PFSK-1 (cell line): ENCODE measurements at regions not wholly inside any gene's neighbourhood (a gene's known extent, or its start where the extent isn't known, plus 50 kb on each side); places are given as distances from the start of the nearest gene placed in this dataset.

Experiments
- FOXP2 ChIP-seq: optimal IDR thresholded peaks from 2 replicates; pipeline ENCODE3; 2011; ENCODE audit warnings: borderline replicate concordance, control low read depth, inconsistent platforms; ENCODE audit not compliant: insufficient read depth; ENCODE audit errors: extremely low read length, extremely low read depth
- POLR2AphosphoS5 ChIP-seq: IDR thresholded peaks from 2 replicates; pipeline ENCODE4 v1.6.1; 2012; ENCODE audit warnings: low read depth, mild to moderate bottlenecking, control low read depth, low read length, moderate library complexity
- SIN3A ChIP-seq: IDR thresholded peaks from 2 replicates; pipeline ENCODE4 v1.6.1; 2012; ENCODE audit warnings: mild to moderate bottlenecking, low read length, moderate library complexity, borderline replicate concordance; ENCODE audit not compliant: insufficient read depth
- TAF1 ChIP-seq: IDR thresholded peaks from 2 replicates; pipeline ENCODE4 v1.6.1; 2012; ENCODE audit warnings: low read length, control low read depth, borderline replicate concordance; ENCODE audit not compliant: insufficient read depth
- TF ChIP-seq, protein P1 (sequence below), 2 experiments: IDR thresholded peaks; 2 replicates each; pipeline versions ENCODE4 v1.6.1 to v1.8.0; 2011 to 2012; ENCODE audit warnings: low read depth in 2 of 2, low read length in 2 of 2, control low read depth in 1 of 2, inconsistent platforms in 1 of 2, mild to moderate bottlenecking in 1 of 2, moderate library complexity in 1 of 2; ENCODE audit not compliant: insufficient read depth in 1 of 2

DNA sequence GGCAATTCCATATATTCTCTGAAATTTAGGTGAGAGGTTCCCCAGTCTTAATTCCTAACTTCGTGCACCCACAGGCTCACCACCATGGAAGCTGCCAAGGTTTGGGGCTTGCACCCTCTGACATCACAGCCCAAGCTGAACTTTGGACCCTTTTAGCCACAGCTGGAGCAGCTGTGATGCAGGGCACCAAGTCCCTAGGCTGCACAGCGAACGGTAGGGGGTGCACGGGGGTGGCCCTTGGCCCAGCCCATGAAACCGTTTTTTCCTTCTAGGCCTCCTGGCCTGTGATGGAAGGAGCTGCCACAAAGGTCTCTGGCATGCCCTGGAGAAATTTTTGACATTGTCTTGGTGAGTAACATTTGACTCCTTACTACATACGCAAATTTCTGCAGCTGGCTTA is 251.9 kb upstream of the GRM3 start:
- TF ChIP-seq TAF1 = no peak
- TF ChIP-seq, protein P1, sequence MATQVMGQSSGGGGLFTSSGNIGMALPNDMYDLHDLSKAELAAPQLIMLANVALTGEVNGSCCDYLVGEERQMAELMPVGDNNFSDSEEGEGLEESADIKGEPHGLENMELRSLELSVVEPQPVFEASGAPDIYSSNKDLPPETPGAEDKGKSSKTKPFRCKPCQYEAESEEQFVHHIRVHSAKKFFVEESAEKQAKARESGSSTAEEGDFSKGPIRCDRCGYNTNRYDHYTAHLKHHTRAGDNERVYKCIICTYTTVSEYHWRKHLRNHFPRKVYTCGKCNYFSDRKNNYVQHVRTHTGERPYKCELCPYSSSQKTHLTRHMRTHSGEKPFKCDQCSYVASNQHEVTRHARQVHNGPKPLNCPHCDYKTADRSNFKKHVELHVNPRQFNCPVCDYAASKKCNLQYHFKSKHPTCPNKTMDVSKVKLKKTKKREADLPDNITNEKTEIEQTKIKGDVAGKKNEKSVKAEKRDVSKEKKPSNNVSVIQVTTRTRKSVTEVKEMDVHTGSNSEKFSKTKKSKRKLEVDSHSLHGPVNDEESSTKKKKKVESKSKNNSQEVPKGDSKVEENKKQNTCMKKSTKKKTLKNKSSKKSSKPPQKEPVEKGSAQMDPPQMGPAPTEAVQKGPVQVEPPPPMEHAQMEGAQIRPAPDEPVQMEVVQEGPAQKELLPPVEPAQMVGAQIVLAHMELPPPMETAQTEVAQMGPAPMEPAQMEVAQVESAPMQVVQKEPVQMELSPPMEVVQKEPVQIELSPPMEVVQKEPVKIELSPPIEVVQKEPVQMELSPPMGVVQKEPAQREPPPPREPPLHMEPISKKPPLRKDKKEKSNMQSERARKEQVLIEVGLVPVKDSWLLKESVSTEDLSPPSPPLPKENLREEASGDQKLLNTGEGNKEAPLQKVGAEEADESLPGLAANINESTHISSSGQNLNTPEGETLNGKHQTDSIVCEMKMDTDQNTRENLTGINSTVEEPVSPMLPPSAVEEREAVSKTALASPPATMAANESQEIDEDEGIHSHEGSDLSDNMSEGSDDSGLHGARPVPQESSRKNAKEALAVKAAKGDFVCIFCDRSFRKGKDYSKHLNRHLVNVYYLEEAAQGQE (IDR thresholded peaks at IDR 0.05; ENCODE audit: insufficient read depth in 1 of 2, low read depth in 2 of 2, low read length in 2 of 2) = no peak
- TF ChIP-seq POLR2AphosphoS5 = no peak
- no peak for TF ChIP-seq FOXP2
- TF ChIP-seq SIN3A = no peak

DNA sequence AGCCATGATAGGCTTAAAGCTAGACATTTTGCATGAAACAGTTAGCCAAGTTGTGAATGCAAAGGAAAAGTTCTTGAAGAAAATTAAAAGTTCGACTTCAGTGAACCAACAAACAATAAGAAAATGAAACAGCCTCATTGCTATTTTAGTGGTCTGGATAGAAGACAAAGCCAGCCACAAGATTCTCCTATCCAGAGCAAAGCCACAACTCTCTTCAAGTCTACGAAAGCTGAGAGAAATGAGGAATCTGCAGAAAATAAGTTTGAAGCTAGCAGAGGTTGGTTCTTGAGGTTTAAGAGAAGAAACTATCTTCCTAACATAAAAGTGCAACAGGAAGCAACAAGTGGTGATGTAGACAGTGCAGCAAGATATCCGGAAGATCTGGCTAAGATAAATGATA is 271.4 kb upstream of the GRM3 start:
- no peak for TF ChIP-seq SIN3A
- no peak for TF ChIP-seq TAF1
- TF ChIP-seq FOXP2 = no peak
- TF ChIP-seq POLR2AphosphoS5 = no peak
- TF ChIP-seq, protein P1 (IDR thresholded peaks at IDR 0.05; ENCODE audit: insufficient read depth in 1 of 2, low read depth in 2 of 2, low read length in 2 of 2) = no peak

DNA sequence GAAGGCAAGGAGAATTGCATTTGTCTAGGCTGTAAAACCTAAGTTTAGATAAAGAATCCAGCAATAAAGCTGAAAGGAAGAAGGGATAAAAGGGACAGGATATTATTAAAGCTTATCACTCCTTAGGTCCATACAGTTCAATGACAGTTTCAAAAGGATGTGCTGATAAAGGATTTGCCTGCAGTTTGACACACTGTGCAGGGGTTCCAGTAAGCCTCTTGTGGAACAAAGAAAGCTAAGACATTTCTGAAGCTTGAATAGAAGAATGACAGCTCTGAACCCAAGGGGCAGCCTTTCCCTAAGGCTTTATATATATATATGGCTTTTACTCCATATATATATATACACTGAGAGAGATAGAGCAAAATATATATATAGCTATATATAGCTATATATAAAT is 276.8 kb upstream of the GRM3 start:
- no peak for TF ChIP-seq SIN3A
- TF ChIP-seq FOXP2 = no peak
- TF ChIP-seq, protein P1 (IDR thresholded peaks at IDR 0.05; ENCODE audit: insufficient read depth in 1 of 2, low read depth in 2 of 2, low read length in 2 of 2) = no peak
- TF ChIP-seq TAF1 = no peak
- TF ChIP-seq POLR2AphosphoS5 = no peak

DNA sequence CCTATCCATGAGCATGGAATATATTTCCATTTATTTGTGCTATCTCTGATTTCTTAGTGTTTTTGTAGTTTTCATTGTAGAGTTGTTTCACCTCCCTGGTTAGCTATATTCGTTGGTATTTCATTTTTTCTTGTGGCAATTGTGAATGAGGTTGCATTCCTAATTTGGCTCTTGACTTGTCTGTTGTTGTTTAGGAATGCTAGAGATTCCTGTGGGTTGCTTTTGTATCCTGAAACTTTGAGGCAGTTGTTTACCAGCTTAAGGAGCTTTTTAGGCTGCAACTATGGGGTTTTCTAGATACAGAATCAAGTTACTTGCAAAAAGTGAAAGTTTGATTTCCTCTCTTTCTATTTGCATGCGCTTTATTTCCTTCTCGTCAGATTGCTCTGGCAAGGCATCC is 304.7 kb upstream of the GRM3 start:
- TF ChIP-seq, protein P1 (IDR thresholded peaks at IDR 0.05; ENCODE audit: insufficient read depth in 1 of 2, low read depth in 2 of 2, low read length in 2 of 2) = no peak

DNA sequence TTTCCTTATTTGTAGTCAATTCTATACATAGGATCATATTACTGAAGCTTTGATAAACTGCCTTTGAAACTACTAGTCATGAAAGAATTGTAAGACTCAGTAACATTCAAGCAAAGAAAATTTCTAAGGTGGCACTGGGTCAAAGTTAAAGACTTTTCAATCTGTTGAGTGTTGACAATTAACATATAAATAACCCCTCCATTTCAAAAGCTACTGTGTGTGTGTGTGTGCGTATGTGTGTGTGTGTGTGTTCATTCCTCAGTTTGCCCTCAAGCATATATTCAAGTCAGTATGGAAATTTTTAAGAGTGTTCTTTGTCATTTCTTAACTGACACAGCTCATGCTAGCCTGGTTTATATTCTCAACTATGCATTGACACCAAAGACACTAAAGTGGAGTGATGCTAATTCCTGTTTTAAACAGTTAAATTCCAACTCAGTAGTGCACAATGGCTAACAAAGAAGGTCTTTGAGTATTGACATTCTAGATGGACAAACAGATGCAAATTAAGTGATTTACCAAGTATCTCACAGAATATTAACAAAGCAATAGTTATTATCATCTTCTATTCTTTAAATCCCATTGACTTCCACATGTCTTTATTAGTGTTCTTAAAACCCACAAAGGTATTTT is 314.8 kb upstream of the GRM3 start:
- TF ChIP-seq, protein P1 (IDR thresholded peaks at IDR 0.05; ENCODE audit: insufficient read depth in 1 of 2, low read depth in 2 of 2, low read length in 2 of 2) = no peak
- TF ChIP-seq POLR2AphosphoS5 (no peak), TAF1 (no peak), FOXP2 (no peak), SIN3A (no peak)
